Fibroblast of villous mesenchyme (primary cell): ENCODE measurements at regions not wholly inside any gene's neighbourhood (a gene's known extent, or its start where the extent isn't known, plus 50 kb on each side); places are given as distances from the start of the nearest gene placed in this dataset.

ENCODE experiments used
- DNase-seq: peaks from one replicate; pipeline ENCODE4 v3.0.0-alpha.2; 2010; ENCODE audit warnings: low read depth
- H3K4me3 ChIP-seq: 2 replicates; pipeline ENCODE4 v1.5.1; 2011; ENCODE audit warnings: low read depth, mild to moderate bottlenecking, low read length
- CTCF ChIP-seq: IDR thresholded peaks from 2 replicates; pipeline ENCODE4 v1.5.1; 2012; ENCODE audit warnings: low read depth, mild to moderate bottlenecking, low read length; ENCODE audit not compliant: insufficient read depth

GRCh38 chr2:104250635-104251034 lies 603.3 kb upstream of the POU3F3 start:
- TF ChIP-seq CTCF: no peak
- DNase-seq: no peak
- no peak overlapping the region for H3K4me3 ChIP-seq

DNA sequence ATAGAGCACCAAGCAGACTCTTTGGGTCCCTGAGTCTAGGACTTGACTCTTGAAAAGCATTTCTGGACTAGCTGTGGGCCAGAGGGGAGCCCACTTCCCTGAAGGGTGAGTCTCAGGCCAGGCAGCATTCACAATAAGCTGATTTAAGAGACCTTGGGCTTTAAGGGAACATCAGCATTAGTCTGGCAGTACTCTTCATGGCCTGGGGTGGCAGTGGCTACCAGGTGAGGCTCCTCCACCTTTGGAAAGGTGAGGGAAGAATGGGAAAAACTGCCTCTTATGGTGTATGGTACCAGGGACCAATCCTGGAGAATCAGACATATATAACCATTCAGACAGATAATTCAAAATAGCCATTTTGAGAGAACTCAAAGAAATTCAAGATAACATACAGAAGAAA lies 599.9 kb upstream of the POU3F3 start:
- no peak for TF ChIP-seq CTCF
- DNase-seq: no peak

DNA sequence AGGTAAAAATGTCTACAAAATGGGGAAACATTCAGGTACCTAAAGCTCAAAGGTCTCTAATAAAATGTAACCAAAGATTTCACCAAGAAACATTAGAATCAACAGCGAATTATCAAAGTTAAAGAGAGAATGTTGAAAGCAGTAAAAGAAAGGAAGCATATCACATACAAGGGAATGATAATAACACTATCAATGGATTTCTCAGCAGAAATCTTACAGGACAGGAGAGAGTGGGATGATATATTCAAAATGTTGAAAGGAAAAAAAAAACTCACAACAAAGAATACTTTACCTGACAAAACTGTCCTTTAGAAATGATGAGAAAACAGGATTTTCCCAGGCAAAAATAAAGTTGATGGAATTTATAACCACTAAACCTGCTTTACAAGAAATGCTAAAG lies 591.2 kb upstream of the POU3F3 start:
- no peak for TF ChIP-seq CTCF
- DNase-seq: no peak
- no peak overlapping the region for H3K4me3 ChIP-seq

More for the DNA sequence above, 599.9 kb upstream of the POU3F3 start:
- no peak overlapping the region for H3K4me3 ChIP-seq

GRCh38 chr2:104279646-104280045 lies 574.3 kb upstream of the POU3F3 start:
- DNase-seq: no peak
- H3K4me3 ChIP-seq: no peak overlapping the region
- no peak for TF ChIP-seq CTCF

DNA sequence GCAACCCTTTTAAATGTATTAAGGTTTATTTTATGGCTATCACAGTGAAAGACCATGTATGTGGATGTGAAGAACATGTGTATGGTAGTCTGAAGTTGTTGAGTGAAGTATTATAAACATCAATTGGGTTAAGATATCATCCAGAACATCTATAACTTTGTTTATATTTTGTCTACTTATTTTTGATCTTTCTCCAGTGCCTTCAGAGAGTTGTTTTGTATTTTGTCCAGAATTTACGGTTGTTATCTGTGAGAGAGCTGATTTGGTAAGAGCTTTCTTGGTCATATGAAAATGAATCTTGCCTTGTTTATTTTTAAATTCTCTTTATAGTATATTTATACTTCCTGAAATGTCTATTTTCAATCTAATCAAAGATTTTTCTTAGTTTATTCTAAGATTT lies 573.7 kb upstream of the POU3F3 start:
- no peak for TF ChIP-seq CTCF
- H3K4me3 ChIP-seq: no peak overlapping the region
- DNase-seq: no peak

DNA sequence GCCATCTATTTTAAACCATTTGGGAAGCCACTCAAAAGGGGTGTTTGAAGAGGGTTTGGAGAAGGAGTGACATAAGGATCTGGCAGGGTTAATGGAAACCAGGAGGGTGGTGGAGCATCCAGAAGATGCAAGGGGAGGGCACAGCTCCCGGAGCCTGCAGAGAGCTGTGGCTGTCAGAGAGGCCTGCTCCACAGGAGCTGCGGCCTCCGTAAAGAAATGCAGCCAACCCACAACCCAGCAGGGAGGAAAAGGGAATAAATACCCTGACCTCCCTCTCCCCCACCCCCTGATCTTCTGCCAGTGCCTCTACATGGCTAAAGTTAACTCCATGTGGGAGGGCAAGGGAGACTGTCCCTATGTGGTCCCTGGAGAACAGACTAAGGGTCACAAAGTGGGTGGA lies 567.1 kb upstream of the POU3F3 start:
- no peak overlapping the region for H3K4me3 ChIP-seq
- DNase-seq: no peak
- TF ChIP-seq CTCF: no peak
